BJ (cell line): ENCODE measurements at regions not wholly inside any gene's neighbourhood (a gene's known extent, or its start where the extent isn't known, plus 50 kb on each side); places are given as distances from the start of the nearest gene placed in this dataset.

Experiments used
- CTCF ChIA-PET: fragments of 350-600 bp; formaldehyde crosslinking; extraction: SDS; loops from one replicate; lab custom pipeline; 2021; ENCODE audit warnings: antibody characterized with exemption, inconsistent platforms; lab: Yijun Ruan, JAX
- POLR2A ChIA-PET: fragments of 300-600 bp; sonication (Branson Sonifier 250); formaldehyde crosslinking; extraction: SDS; loops from one replicate; lab custom pipeline; 2021; ENCODE audit warnings: antibody characterized with exemption; lab: Charles Lee
- DNase-seq: peaks from one replicate; pipeline ENCODE4 v3.0.0-alpha.2; 2011; ENCODE audit warnings: low read depth
- H3K27me3 ChIP-seq: 2 replicates; pipeline ENCODE4 v1.6.0; 2011; ENCODE audit warnings: low read length; ENCODE audit not compliant: control insufficient read depth, insufficient read depth
- H3K36me3 ChIP-seq: 2 replicates; pipeline ENCODE4 v1.5.1; 2011; ENCODE audit warnings: low read length; ENCODE audit not compliant: control insufficient read depth, insufficient read depth
- H3K4me3 ChIP-seq: 2 replicates; pipeline ENCODE4 v1.5.1; 2011; ENCODE audit warnings: low read depth, mild to moderate bottlenecking, control low read depth, low read length
- CTCF ChIP-seq: IDR thresholded peaks from 2 replicates; pipeline ENCODE4 v1.5.1; 2011; ENCODE audit warnings: low read depth, mild to moderate bottlenecking, control low read depth, inconsistent platforms, low read length, moderate library complexity; ENCODE audit not compliant: insufficient read depth

DNA sequence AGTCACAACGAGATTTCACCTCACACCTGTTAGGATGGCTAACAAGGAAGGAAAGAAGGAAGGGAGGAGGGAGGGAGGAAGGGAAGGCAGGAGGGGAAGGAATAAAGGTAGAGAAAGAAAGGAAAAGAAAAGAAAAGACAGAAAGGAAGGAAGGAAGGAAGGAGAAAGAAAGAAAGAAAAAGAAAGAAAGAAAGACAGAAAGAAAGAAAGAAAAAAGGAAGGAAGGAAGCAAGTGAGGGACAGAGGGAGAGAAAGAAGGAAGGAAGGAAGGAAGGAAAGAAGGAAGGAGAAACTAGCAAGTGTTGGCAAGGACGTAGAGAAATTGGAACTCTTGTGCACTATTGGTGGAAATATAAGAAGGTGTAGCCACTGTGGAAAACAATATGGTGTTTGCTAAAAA is 52.2 kb downstream of the CCDC185 start:
- DNase-seq: no peak
- H3K4me3 ChIP-seq: no peak overlapping the region
- H3K27me3 ChIP-seq: 0 out of 2 replicates have a peak, but pooled peaks cover 2% of the 10 kb centered on the region
- H3K36me3 ChIP-seq: no peaks in the 10 kb centered on the region
- TF ChIP-seq CTCF: no peak
- CTCF ChIA-PET: no interaction called here
- POLR2A ChIA-PET: no interaction called here

DNA sequence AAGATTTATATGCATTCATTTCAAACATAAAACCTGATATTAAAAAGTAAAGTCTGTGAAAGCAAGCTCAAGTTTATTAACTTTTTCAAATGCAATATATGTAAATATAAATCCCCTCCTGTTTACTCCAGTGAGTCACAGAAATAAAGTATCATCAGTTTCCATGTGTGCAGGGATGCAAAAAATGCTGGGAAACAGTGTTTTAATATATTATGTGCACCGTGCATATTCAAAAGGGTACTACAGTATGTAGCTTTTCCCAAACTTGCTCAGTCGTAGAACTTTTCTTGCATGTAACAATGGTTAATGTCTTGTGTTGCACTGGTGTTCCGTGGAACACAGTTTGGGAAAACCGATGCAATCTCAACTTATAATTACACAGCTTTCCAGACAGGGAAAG is 60.7 kb downstream of the CCDC185 start:
- ChIA-PET POLR2A (no interaction called here), CTCF (interaction anchor here (1.5 kb wide), 1 partner anchor 320 kb away, joined by 3 read pairs; no protein-coding TSS in a partner anchor)
- TF ChIP-seq CTCF: no peak
- DNase-seq: no peak
- Histone ChIP-seq H3K36me3 (no peaks in the 10 kb centered on the region), H3K4me3 (no peak overlapping the region), H3K27me3 (no peaks in the 10 kb centered on the region; the same call in 1 of the 2 replicates)

GRCh38 chr1:223454959-223455358 is 61.7 kb downstream of the CCDC185 start:
- no peak overlapping the region for H3K4me3 ChIP-seq
- TF ChIP-seq CTCF: no peak
- DNase-seq: no peak
- POLR2A ChIA-PET: no interaction called here
- no peaks in the 10 kb centered on the region for H3K36me3 ChIP-seq
- CTCF ChIA-PET: no interaction called here
- no peaks in the 10 kb centered on the region; the same call in 1 of the 2 replicates for H3K27me3 ChIP-seq

GRCh38 chr1:223455470-223455869 is 62.3 kb downstream of the CCDC185 start:
- H3K4me3 ChIP-seq: no peak overlapping the region
- H3K27me3 ChIP-seq: no peaks in the 10 kb centered on the region; the same call in 1 of the 2 replicates
- no peaks in the 10 kb centered on the region for H3K36me3 ChIP-seq
- no peak for TF ChIP-seq CTCF
- ChIA-PET CTCF (no interaction called here), POLR2A (no interaction called here)
- no peak for DNase-seq

GRCh38 chr1:223456747-223457146 is 63.5 kb downstream of the CCDC185 start:
- ChIA-PET POLR2A (no interaction called here), CTCF (no interaction called here)
- H3K27me3 ChIP-seq: no peaks in the 10 kb centered on the region; the same call in 1 of the 2 replicates
- TF ChIP-seq CTCF: no peak
- H3K36me3 ChIP-seq: no peaks in the 10 kb centered on the region
- no peak for DNase-seq
- no peak overlapping the region for H3K4me3 ChIP-seq
